Parathyroid adenoma (tissue), 2 donors: ENCODE measurements at regions not wholly inside any gene's neighbourhood (a gene's known extent, or its start where the extent isn't known, plus 50 kb on each side); places are given as distances from the start of the nearest gene placed in this dataset.
"Not testable (repeated sequence)": the region's sequence is repeated elsewhere in the genome, so short reads cannot be mapped to it uniquely, and the experiment has no call there.

Experiments used
- H2AFZ ChIP-seq: fragments of 300-600 bp; sonication (generic); one replicate; pipeline ENCODE4 v1.7.0; 2017; ENCODE audit warnings: antibody characterized with exemption, mild to moderate bottlenecking
- H3K27ac ChIP-seq: fragments of 300-600 bp; sonication (generic); one replicate; pipeline ENCODE4 v1.7.0; 2017
- H3K27me3 ChIP-seq: fragments of 300-600 bp; sonication (generic); one replicate; pipeline ENCODE4 v1.7.0; 2017; ENCODE audit warnings: low read length; ENCODE audit not compliant: control insufficient read depth, insufficient read depth
- H3K36me3 ChIP-seq: fragments of 300-600 bp; sonication (generic); one replicate; pipeline ENCODE4 v1.7.0; 2017; ENCODE audit warnings: low read length; ENCODE audit not compliant: control insufficient read depth, insufficient read depth
- H3K4me1 ChIP-seq: fragments of 300-600 bp; sonication (generic); one replicate; pipeline ENCODE4 v1.7.0; 2017; ENCODE audit warnings: control low read depth
- H3K4me2 ChIP-seq: fragments of 300-600 bp; sonication (generic); one replicate; pipeline ENCODE4 v1.7.0; 2017; ENCODE audit warnings: low read length
- H3K4me3 ChIP-seq: fragments of 300-600 bp; sonication (generic); one replicate; pipeline ENCODE4 v1.7.0; 2017; ENCODE audit warnings: low read depth, low read length
- H3K79me2 ChIP-seq: fragments of 300-600 bp; sonication (generic); one replicate; pipeline ENCODE4 v1.7.0; 2017; ENCODE audit warnings: control low read depth
- H3K9ac ChIP-seq: fragments of 300-600 bp; sonication (generic); one replicate; pipeline ENCODE4 v1.7.0; 2017; ENCODE audit warnings: mild to moderate bottlenecking
- H3K9me3 ChIP-seq: fragments of 300-600 bp; sonication (generic); one replicate; pipeline ENCODE4 v1.7.0; 2017; ENCODE audit warnings: low read length; ENCODE audit not compliant: control insufficient read depth
- TF ChIP-seq, protein P1 (sequence below): fragments of 300-600 bp; sonication (generic); IDR thresholded peaks from one replicate; pipeline ENCODE4 v1.7.0; 2017; ENCODE audit warnings: antibody characterized with exemption, mild to moderate bottlenecking
- donor health status: primary hyperparathyroidism.

DNA sequence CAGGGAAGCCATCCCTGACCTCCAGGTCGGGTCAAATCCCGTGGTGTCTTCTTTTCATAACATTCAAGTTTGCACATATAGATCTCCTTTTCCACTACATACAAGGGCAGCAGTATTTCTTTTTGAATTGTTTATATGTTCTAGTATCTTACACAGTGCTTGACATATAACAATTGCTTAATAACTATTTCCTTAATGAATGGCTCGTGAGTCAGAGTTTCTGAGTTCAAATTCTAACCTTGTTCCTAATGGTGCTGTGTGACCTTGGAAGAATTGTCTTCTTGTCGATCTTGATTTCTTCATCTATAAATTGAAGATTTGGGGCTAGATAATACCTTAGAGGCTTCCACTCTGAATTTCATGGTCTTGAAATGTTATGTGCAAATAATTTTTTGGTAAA, 57.2 kb upstream of the PELI2 start:
- Histone ChIP-seq H3K36me3 (no peaks in the 10 kb centered on the region), H3K4me2 (no peak overlapping the region), H3K9ac (no peak overlapping the region), H3K4me3 (no peak overlapping the region), H3K27me3 (no peaks in the 10 kb centered on the region), H3K79me2 (no peaks in the 10 kb centered on the region), H3K9me3 (no peaks in the 10 kb centered on the region), H2AFZ (no peak overlapping the region), H3K27ac (no peak overlapping the region), H3K4me1 (no peaks in the 10 kb centered on the region)
- TF ChIP-seq, protein P1, sequence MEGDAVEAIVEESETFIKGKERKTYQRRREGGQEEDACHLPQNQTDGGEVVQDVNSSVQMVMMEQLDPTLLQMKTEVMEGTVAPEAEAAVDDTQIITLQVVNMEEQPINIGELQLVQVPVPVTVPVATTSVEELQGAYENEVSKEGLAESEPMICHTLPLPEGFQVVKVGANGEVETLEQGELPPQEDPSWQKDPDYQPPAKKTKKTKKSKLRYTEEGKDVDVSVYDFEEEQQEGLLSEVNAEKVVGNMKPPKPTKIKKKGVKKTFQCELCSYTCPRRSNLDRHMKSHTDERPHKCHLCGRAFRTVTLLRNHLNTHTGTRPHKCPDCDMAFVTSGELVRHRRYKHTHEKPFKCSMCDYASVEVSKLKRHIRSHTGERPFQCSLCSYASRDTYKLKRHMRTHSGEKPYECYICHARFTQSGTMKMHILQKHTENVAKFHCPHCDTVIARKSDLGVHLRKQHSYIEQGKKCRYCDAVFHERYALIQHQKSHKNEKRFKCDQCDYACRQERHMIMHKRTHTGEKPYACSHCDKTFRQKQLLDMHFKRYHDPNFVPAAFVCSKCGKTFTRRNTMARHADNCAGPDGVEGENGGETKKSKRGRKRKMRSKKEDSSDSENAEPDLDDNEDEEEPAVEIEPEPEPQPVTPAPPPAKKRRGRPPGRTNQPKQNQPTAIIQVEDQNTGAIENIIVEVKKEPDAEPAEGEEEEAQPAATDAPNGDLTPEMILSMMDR, result no peak

DNA sequence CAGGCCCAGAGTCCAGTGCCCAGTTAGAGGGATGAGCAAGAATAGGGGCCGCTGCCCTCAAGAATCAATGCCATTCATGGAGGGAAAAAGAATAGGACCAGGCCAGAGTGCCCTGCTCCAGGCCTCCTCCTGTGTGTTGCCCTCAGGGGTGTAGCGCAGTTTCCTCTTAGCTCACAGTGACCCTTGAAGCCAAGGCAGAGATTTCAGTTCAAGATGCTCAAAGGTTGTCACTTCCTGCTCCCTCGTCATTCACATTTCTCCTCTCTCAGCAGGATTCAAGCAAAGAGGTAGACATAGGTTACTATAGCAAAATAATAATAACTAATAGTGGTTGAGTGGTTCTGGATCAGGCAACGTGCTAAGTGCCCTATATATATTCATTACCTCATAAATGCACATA, 55.1 kb upstream of the PELI2 start:
- Histone ChIP-seq H3K79me2 (no peaks in the 10 kb centered on the region), H3K4me3 (no peak overlapping the region), H3K9me3 (no peaks in the 10 kb centered on the region), H3K4me2 (no peak overlapping the region), H3K27me3 (no peaks in the 10 kb centered on the region), H3K27ac (no peak overlapping the region), H2AFZ (no peak overlapping the region), H3K9ac (no peak overlapping the region), H3K36me3 (no peaks in the 10 kb centered on the region), H3K4me1 (no peaks in the 10 kb centered on the region)
- TF ChIP-seq, protein P1, result no peak

- Histone ChIP-seq H3K4me2 (no peak overlapping the region), H3K27ac (no peak overlapping the region)
- TF ChIP-seq, protein P1, result no peak
These were observed 53.7 kb upstream of the PELI2 start for GRCh38 chr14:56064513-56064912.

DNA sequence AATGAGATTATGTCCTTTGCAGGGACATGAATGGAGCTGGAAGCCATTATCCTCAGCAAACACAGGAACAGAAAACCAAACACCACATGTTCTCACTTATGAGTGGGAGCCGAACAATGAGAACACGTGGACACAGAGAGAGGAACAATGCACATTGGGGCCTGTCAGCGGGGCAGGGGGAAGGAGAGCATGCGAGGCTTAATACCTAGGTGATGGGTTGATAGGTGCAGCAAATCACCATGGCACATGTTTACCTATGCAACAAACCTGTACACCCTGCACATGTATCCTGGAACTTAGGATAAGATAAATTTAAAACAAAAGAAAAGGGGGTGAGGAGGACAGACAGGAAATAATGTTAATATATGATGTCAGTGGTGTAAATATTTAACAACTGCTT, 53.0 kb upstream of the PELI2 start:
- not testable (repeated sequence) for H3K9me3 ChIP-seq, H3K79me2 ChIP-seq, H3K36me3 ChIP-seq, H3K9ac ChIP-seq, H2AFZ ChIP-seq, H3K4me2 ChIP-seq, H3K27me3 ChIP-seq, H3K27ac ChIP-seq, H3K4me1 ChIP-seq, H3K4me3 ChIP-seq

More at GRCh38 chr14:56064513-56064912, 53.7 kb upstream of the PELI2 start:
- H3K9ac ChIP-seq, result no peak overlapping the region
- no peaks in the 10 kb centered on the region for H3K27me3 ChIP-seq
- H3K36me3 ChIP-seq, result no peaks in the 10 kb centered on the region
- H3K4me3 ChIP-seq, result no peak overlapping the region
- no peak overlapping the region for H2AFZ ChIP-seq
- no peaks in the 10 kb centered on the region for H3K79me2 ChIP-seq
- no peaks in the 10 kb centered on the region for H3K4me1 ChIP-seq
- H3K9me3 ChIP-seq, result no peaks in the 10 kb centered on the region

DNA sequence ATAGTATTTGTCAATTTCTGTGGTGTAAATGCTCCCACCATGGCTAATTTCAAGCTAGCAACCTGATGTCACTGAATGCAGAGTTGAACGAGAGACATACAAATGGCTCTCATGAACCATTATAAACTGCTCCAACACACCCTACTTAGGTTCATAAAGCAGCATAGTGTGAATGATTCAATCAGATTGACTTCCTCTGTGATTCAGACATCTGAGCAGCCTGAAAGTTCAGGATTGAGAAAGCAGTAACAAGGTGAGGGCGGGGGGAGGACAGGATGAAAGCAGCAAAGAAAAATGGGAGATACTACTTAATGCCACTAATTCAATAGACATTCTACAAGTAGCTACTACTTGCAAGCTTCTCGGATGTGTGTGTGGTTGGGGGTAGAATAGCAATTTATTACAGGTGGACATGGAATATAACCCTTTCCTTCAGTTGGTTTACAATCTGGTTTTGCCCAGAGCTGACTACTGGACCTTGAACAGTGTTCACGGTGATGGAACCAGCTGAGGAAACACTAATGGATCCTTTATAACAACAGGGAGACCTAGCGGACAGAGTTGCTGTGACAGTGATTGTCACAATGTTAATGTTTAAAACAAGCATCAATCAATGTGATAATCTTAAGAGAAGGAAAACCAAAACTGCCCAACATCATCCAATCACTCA, 52.5 kb upstream of the PELI2 start:
- no peaks in the 10 kb centered on the region for H3K27me3 ChIP-seq
- no peak overlapping the region for H3K4me2 ChIP-seq
- H3K9me3 ChIP-seq, result no peaks in the 10 kb centered on the region
- H3K27ac ChIP-seq, result no peak overlapping the region
- H3K9ac ChIP-seq, result no peak overlapping the region
- H2AFZ ChIP-seq, result no peak overlapping the region
- H3K4me3 ChIP-seq, result no peak overlapping the region
- H3K36me3 ChIP-seq, result no peaks in the 10 kb centered on the region
- H3K79me2 ChIP-seq, result no peaks in the 10 kb centered on the region
- H3K4me1 ChIP-seq, result no peaks in the 10 kb centered on the region
- TF ChIP-seq, protein P1, result no peak
